H1 (cell line): ENCODE measurements at regions not wholly inside any gene's neighbourhood (a gene's known extent, or its start where the extent isn't known, plus 50 kb on each side); places are given as distances from the start of the nearest gene placed in this dataset.

Experiments used
- CTCF ChIA-PET: fragments of 300-600 bp; sonication (Branson Sonifier 250); formaldehyde crosslinking; loops from one replicate; lab custom pipeline; 2021; ENCODE audit not compliant: partially characterized antibody; lab: Charles Lee
- POLR2A ChIA-PET: fragments of 300-600 bp; sonication (Branson Sonifier 250); formaldehyde crosslinking; loops from one replicate; lab custom pipeline; 2021; ENCODE audit warnings: inconsistent platforms; ENCODE audit not compliant: partially characterized antibody; lab: Charles Lee
- DNase-seq, 2 experiments: peaks; one replicate each; pipeline versions ENCODE4 v3.0.0 to v3.0.0-alpha.2; 2010 to 2022; ENCODE audit warnings: low spot score in 2 of 2, low read depth in 1 of 2, mixed read lengths in 1 of 2
- FAIRE-seq: peaks from 2 replicates; lab custom pipeline; 2011; peaks lifted over from hg19 to GRCh38; lab: Jason Lieb, UNC
- H2AFZ ChIP-seq: 2 replicates; pipeline ENCODE4 v1.8.1; 2012; ENCODE audit warnings: low read length, inconsistent platforms
- H2AK5ac ChIP-seq: 2 replicates; pipeline ENCODE4 v1.6.1; 2013; ENCODE audit warnings: low read depth, low read length
- H2BK120ac ChIP-seq: replicated peaks from 2 replicates; pipeline ENCODE3; 2013; ENCODE audit warnings: low read depth, low read length, inconsistent platforms
- H2BK12ac ChIP-seq: 2 replicates; pipeline ENCODE4 v1.6.1; 2013; ENCODE audit warnings: low read depth, low read length
- H2BK15ac ChIP-seq: 2 replicates; pipeline ENCODE4 v1.6.1; 2013; ENCODE audit warnings: low read length
- H2BK20ac ChIP-seq: 2 replicates; pipeline ENCODE4 v1.6.1; 2013; ENCODE audit warnings: low read length
- H2BK5ac ChIP-seq: 2 replicates; pipeline ENCODE4 v1.6.1; 2013; ENCODE audit warnings: low read depth, low read length
- H3K14ac ChIP-seq: 2 replicates; pipeline ENCODE4 v1.6.1; 2013; ENCODE audit warnings: inconsistent platforms; ENCODE audit not compliant: insufficient read length
- H3K18ac ChIP-seq: 2 replicates; pipeline ENCODE4 v1.6.1; 2013; ENCODE audit warnings: low read length; ENCODE audit errors: extremely low read depth
- H3K23ac ChIP-seq: 2 replicates; pipeline ENCODE4 v1.6.1; 2013; ENCODE audit warnings: inconsistent platforms; ENCODE audit not compliant: insufficient read length
- H3K23me2 ChIP-seq: 2 replicates; pipeline ENCODE4 v1.6.1; 2013; ENCODE audit warnings: low read depth, low read length
- H3K27ac ChIP-seq: 2 replicates; pipeline ENCODE4 v1.6.1; 2011; ENCODE audit warnings: low read depth, low read length, inconsistent platforms
- H3K27me3 ChIP-seq, 4 experiments: replicated peaks in 1 of 4; 1 replicate in 1 of 4; 2 replicates in 3 of 4; pipeline versions ENCODE4 v1.6.1 to v1.8.1; 2011 to 2013; ENCODE audit warnings: low read length in 3 of 4, mild to moderate bottlenecking in 3 of 4, inconsistent platforms in 2 of 4, mixed read lengths in 2 of 4, moderate library complexity in 1 of 4; ENCODE audit not compliant: control insufficient read depth in 3 of 4, insufficient read depth in 3 of 4; ENCODE audit errors: extremely low read depth in 1 of 4
- H3K36me3 ChIP-seq, 4 experiments: 2 replicates each; pipeline versions ENCODE4 v1.6.1 to v1.8.1; 2011 to 2013; ENCODE audit warnings: mild to moderate bottlenecking in 4 of 4, low read length in 3 of 4, moderate library complexity in 2 of 4, control low read depth in 1 of 4, inconsistent platforms in 1 of 4; ENCODE audit not compliant: insufficient read depth in 4 of 4, control insufficient read depth in 2 of 4
- H3K4ac ChIP-seq: replicated peaks from 2 replicates; pipeline ENCODE3; 2013; ENCODE audit warnings: low read length, low read depth, mixed read lengths, inconsistent platforms; ENCODE audit not compliant: insufficient read length
- H3K4me1 ChIP-seq, 4 experiments: replicated peaks in 1 of 4; 1 replicate in 1 of 4; 2 replicates in 3 of 4; pipeline versions ENCODE4 v1.6.1 to v1.8.1; 2011 to 2013; ENCODE audit warnings: low read length in 3 of 4, inconsistent platforms in 2 of 4, mixed read lengths in 1 of 4; ENCODE audit not compliant: insufficient read depth in 4 of 4, control insufficient read depth in 3 of 4
- H3K4me2 ChIP-seq, 2 experiments: 2 replicates each; pipeline versions ENCODE4 v1.6.1 to v1.8.1; 2011 to 2013; ENCODE audit warnings: low read depth in 2 of 2, low read length in 2 of 2, control low read depth in 1 of 2, inconsistent platforms in 1 of 2, mild to moderate bottlenecking in 1 of 2; ENCODE audit not compliant: insufficient read depth in 1 of 2
- H3K4me3 ChIP-seq, 4 experiments: fragments of 200-600, 300-600 bp in 1 of 4; sonication (generic), shearing (Covaris generic), sonication (Bioruptor Twin) in 1 of 4; 2 replicates each; pipeline versions ENCODE4 v1.5.1 to v1.8.1; 2011 to 2016; ENCODE audit warnings: low read length in 4 of 4, low read depth in 3 of 4, control low read depth in 2 of 4, inconsistent platforms in 2 of 4, mild to moderate bottlenecking in 2 of 4, mixed read lengths in 1 of 4, moderate library complexity in 1 of 4; ENCODE audit not compliant: insufficient read depth in 2 of 4; ENCODE audit errors: extremely low read depth in 1 of 4
- H3K56ac ChIP-seq: replicated peaks from 2 replicates; pipeline ENCODE3; 2013; ENCODE audit warnings: low read depth, mild to moderate bottlenecking, mixed read lengths, low read length, inconsistent platforms; ENCODE audit not compliant: insufficient read length
- H3K79me1 ChIP-seq: 2 replicates; pipeline ENCODE4 v1.6.1; 2013; ENCODE audit warnings: low read depth, low read length, control low read depth
- H3K79me2 ChIP-seq, 2 experiments: 2 replicates each; pipeline versions ENCODE4 v1.6.1 to v1.8.1; 2012 to 2013; ENCODE audit warnings: low read length in 2 of 2, mild to moderate bottlenecking in 2 of 2, inconsistent platforms in 1 of 2; ENCODE audit not compliant: insufficient read depth in 2 of 2, control insufficient read depth in 1 of 2
- H3K9ac ChIP-seq, 4 experiments: replicated peaks in 1 of 4; 1 replicate in 1 of 4; 2 replicates in 3 of 4; pipeline versions ENCODE4 v1.6.1 to v1.8.1; 2011 to 2013; ENCODE audit warnings: low read depth in 3 of 4, low read length in 3 of 4, control low read depth in 2 of 4, mild to moderate bottlenecking in 2 of 4, moderate library complexity in 2 of 4, inconsistent platforms in 1 of 4; ENCODE audit errors: extremely low read depth in 1 of 4
- H3K9me3 ChIP-seq, 2 experiments: 2 replicates each; pipeline versions ENCODE4 v1.6.1 to v1.8.1; 2012 to 2013; ENCODE audit warnings: mild to moderate bottlenecking in 2 of 2, moderate library complexity in 2 of 2, control low read depth in 1 of 2, inconsistent platforms in 1 of 2, low read depth in 1 of 2, low read length in 1 of 2, mixed read lengths in 1 of 2; ENCODE audit not compliant: insufficient read depth in 2 of 2
- H4K20me1 ChIP-seq, 2 experiments: replicated peaks in 1 of 2; 2 replicates each; pipeline versions ENCODE3 to v1.8.1; 2011 to 2013; ENCODE audit warnings: inconsistent platforms in 2 of 2, low read length in 2 of 2, mild to moderate bottlenecking in 1 of 2; ENCODE audit not compliant: insufficient read depth in 2 of 2, control insufficient read depth in 1 of 2
- H4K5ac ChIP-seq: 2 replicates; pipeline ENCODE4 v1.6.1; 2013; ENCODE audit warnings: low read length, low read depth, mixed read lengths, inconsistent platforms; ENCODE audit not compliant: insufficient read length
- H4K8ac ChIP-seq: 2 replicates; pipeline ENCODE4 v1.8.0; 2013; ENCODE audit warnings: mild to moderate bottlenecking, moderate library complexity, low read length, inconsistent platforms; ENCODE audit not compliant: insufficient read depth; ENCODE audit errors: extremely low read depth
- H4K91ac ChIP-seq: replicated peaks from 2 replicates; pipeline ENCODE3; 2013; ENCODE audit warnings: low read length, mixed read lengths, inconsistent platforms; ENCODE audit not compliant: insufficient read length
- GTF2F1 ChIP-seq: IDR thresholded peaks from 2 replicates; pipeline ENCODE4 v1.6.1; 2012; ENCODE audit warnings: low read depth, low read length, improper control_type of control experiment, borderline replicate concordance
- SP2 ChIP-seq: IDR thresholded peaks from 2 replicates; pipeline ENCODE4 v1.6.1; 2012; ENCODE audit warnings: mild to moderate bottlenecking, low read length, inconsistent platforms
- WGBS, 2 experiments: shearing (Covaris generic) in 1 of 2; methylation state at CpG; one replicate each; pipeline versions ENCODE4 v1.1.6 to v1.1.7; 2013 to 2015; ENCODE audit warnings: low lambda C conversion rate in 2 of 2, mixed read lengths in 2 of 2, inconsistent platforms in 1 of 2, low coverage in 1 of 2, missing lambda C conversion rate in 1 of 2; ENCODE audit not compliant: insufficient replicate concordance in 2 of 2, insufficient coverage in 1 of 2, insufficient read length in 1 of 2; ENCODE audit errors: extremely low coverage in 1 of 2, missing lambda C conversion rate in 1 of 2; 5-methylcytosine and 5-hydroxymethylcytosine counted together

DNA sequence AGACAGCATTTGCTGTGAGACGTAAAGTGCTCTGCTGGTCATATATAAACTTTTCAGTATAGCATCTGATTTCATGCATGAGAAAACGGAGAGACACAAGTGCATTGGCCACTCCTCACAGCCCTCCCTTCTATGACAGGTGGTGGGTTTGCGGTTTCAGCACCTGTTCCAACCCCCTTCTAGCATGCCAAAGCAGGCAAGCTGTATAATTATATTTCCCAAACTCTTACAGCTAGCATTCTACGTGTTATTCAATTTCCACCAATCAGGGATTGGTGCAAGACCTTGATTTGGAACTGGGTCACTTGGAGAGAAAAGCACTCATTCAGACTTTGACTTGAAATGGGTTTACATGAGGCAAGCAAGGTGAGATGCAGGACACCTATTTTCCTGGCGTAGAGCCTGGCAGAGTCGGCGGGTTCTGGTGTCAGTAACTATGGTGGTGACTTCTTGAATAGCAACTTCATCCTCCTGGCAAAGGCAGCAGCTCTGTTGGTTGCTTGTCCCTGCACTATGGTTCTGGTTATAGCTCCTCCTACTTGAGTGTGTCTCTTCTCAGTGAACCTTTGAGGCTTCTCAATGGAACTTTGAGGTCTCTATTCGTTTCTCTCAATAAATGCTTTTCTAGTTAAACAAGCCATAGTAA lies 356.5 kb downstream of the TBL1XR1 start:
- FAIRE-seq = no peak
- CTCF ChIA-PET = interaction anchor here (1.2 kb wide), 1 partner anchor 33 kb away, joined by 3 read pairs; no protein-coding TSS in a partner anchor

More for the DNA sequence above, 356.5 kb downstream of the TBL1XR1 start:
- no peak overlapping the region for H2BK12ac ChIP-seq
- no peak overlapping the region for H4K5ac ChIP-seq
- H3K9me3 ChIP-seq = no peaks in the 10 kb centered on the region
- H4K8ac ChIP-seq = no peak overlapping the region
- TF ChIP-seq GTF2F1 (no peak), SP2 (no peak)
- TF ChIP-seq, all 59 proteins: peak for 0
- no peak overlapping the region for H3K4ac ChIP-seq
- H3K27ac ChIP-seq = no peak overlapping the region
- H2BK5ac ChIP-seq = no peak overlapping the region
- H2BK120ac ChIP-seq = no peak overlapping the region
- no peaks in the 10 kb centered on the region for H4K20me1 ChIP-seq
- no peak overlapping the region for H3K23ac ChIP-seq
- no peaks in the 10 kb centered on the region for H3K36me3 ChIP-seq
- no peak overlapping the region for H3K9ac ChIP-seq
- H3K4me1 ChIP-seq = no peaks in the 10 kb centered on the region
- POLR2A ChIA-PET = no interaction called here
- no peak for DNase-seq
- 86% methylated on average over 8 of the region's 8 CpGs; no CpG with 5 or more reads in 1 of the 2 experiments for WGBS, 2 experiments
- H3K18ac ChIP-seq = no peak overlapping the region
- H2AK5ac ChIP-seq = no peak overlapping the region
- no peak overlapping the region for H3K14ac ChIP-seq
- H2AFZ ChIP-seq = no peak overlapping the region
- H3K79me1 ChIP-seq = no peaks in the 10 kb centered on the region
- no peak overlapping the region for H4K91ac ChIP-seq
- no peaks in the 10 kb centered on the region for H3K79me2 ChIP-seq
- no peak overlapping the region for H2BK15ac ChIP-seq
- no peak overlapping the region for H3K56ac ChIP-seq
- H3K23me2 ChIP-seq = no peaks in the 10 kb centered on the region
- H3K27me3 ChIP-seq = no peaks in the 10 kb centered on the region
- no peak overlapping the region for H3K4me3 ChIP-seq
- no peak overlapping the region for H3K4me2 ChIP-seq
- no peak overlapping the region for H2BK20ac ChIP-seq
